Astrocyte (in vitro differentiated cells and primary cell): ENCODE measurements at regions not wholly inside any gene's neighbourhood (a gene's known extent, or its start where the extent isn't known, plus 50 kb on each side); places are given as distances from the start of the nearest gene placed in this dataset.

Experiments used
- CTCF ChIP-seq: IDR thresholded peaks from 2 replicates; pipeline ENCODE4 v1.5.1; 2011; ENCODE audit warnings: low read depth, mild to moderate bottlenecking, inconsistent platforms, low read length, moderate library complexity; ENCODE audit not compliant: insufficient read depth
- EZH2 ChIP-seq: IDR thresholded peaks from 2 replicates; pipeline ENCODE4 v1.6.1; 2012; ENCODE audit warnings: mild to moderate bottlenecking, low read length, inconsistent platforms; ENCODE audit not compliant: insufficient read depth

DNA sequence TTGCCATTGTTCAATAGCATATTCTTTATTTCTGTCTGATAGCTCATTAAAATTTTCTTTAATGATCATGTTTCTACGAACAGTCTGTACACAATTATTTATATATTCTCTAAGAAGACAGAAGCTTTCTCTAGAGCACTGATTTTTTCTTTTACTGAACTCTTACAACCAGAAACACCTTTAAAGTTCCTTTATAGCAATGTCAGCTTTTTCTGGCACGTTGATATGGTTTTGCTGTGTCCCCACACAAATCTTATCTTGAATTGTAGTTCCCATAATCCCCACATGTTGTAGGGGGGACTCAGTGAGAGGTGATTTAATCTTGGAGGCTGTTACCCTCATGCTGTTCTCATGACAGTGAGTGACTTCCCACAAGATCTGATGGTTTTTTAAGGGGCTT, 299.4 kb downstream of the PPARGC1A start:
- TF ChIP-seq CTCF: no peak
- no peak for TF ChIP-seq EZH2
